Fibroblast of villous mesenchyme (primary cell): ENCODE measurements at regions not wholly inside any gene's neighbourhood (a gene's known extent, or its start where the extent isn't known, plus 50 kb on each side); places are given as distances from the start of the nearest gene placed in this dataset.

ENCODE experiments used
- DNase-seq: peaks from one replicate; pipeline ENCODE4 v3.0.0-alpha.2; 2010; ENCODE audit warnings: low read depth
- H3K4me3 ChIP-seq: 2 replicates; pipeline ENCODE4 v1.5.1; 2011; ENCODE audit warnings: low read depth, mild to moderate bottlenecking, low read length
- CTCF ChIP-seq: IDR thresholded peaks from 2 replicates; pipeline ENCODE4 v1.5.1; 2012; ENCODE audit warnings: low read depth, mild to moderate bottlenecking, low read length; ENCODE audit not compliant: insufficient read depth

- no peak overlapping the region for H3K4me3 ChIP-seq
- DNase-seq: no peak
- no peak for TF ChIP-seq CTCF
These were observed 119.5 kb upstream of the CSF3R start for GRCh38 chr1:36602184-36602583.

- H3K4me3 ChIP-seq: no peak overlapping the region
- TF ChIP-seq CTCF: no peak
- DNase-seq: no peak
These were observed 117.1 kb upstream of the CSF3R start for GRCh38 chr1:36599828-36600227.

GRCh38 chr1:36597514-36597913, 114.8 kb upstream of the CSF3R start:
- no peak overlapping the region for H3K4me3 ChIP-seq
- no peak for TF ChIP-seq CTCF
- DNase-seq: no peak

GRCh38 chr1:36595921-36596320, 113.2 kb upstream of the CSF3R start:
- no peak overlapping the region for H3K4me3 ChIP-seq
- DNase-seq: no peak
- no peak for TF ChIP-seq CTCF

- H3K4me3 ChIP-seq: no peak overlapping the region
- TF ChIP-seq CTCF: no peak
- no peak for DNase-seq
These were observed 112.6 kb upstream of the CSF3R start for GRCh38 chr1:36595349-36595748.

GRCh38 chr1:36594023-36594422, 111.3 kb upstream of the CSF3R start:
- no peak for TF ChIP-seq CTCF
- no peak overlapping the region for H3K4me3 ChIP-seq
- no peak for DNase-seq

GRCh38 chr1:36591278-36591677, 108.6 kb upstream of the CSF3R start:
- no peak for TF ChIP-seq CTCF
- no peak for DNase-seq
- H3K4me3 ChIP-seq: no peak overlapping the region
